ENCODE measurements at regions not wholly inside any gene's neighbourhood (a gene's known extent, or its start where the extent isn't known, plus 50 kb on each side); places are given as distances from the start of the nearest gene placed in this dataset.

GRCh38 chr11:96622026-96622634 is 232.3 kb downstream of the JRKL start:
- no peaks in the 10 kb centered on the region for H3K27me3 Mint-ChIP-seq (ENCODE audit: insufficient read depth, low read depth)
- H3K4me1 Mint-ChIP-seq: no peaks in the 10 kb centered on the region
- no peaks in the 10 kb centered on the region for H3F3A ChIP-seq (ENCODE audit: low read depth)

DNA sequence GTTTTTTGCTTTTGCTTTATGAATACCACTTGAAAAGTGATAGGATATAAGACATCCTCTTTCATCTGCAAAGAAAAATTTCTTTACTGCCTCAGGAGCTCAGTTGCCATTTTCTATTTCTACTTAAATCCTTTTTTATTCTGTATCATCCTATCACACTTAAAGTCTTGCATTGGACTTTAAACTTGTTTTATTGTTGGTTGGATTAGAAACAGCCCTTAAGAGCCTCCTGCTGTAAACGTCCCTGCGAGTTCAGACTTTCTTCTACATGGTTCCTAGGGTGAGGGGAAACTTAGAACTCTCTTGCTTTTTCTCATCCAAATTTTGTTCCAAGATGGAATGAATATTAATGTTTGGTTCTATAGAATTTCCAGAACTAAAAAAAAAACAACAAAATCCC is 234.3 kb downstream of the JRKL start:
- Histone ChIP-seq H3F3A (ENCODE audit: low read depth) (no peaks in the 10 kb centered on the region), H3K9ac (no peak overlapping the region), H2AFZ (replicated peaks) (no peak overlapping the region), H3K4me1 (no peaks in the 10 kb centered on the region), H3K27ac (no peak overlapping the region), H3K9me3 (ENCODE audit: low read depth) (peaks cover 4% of the 10 kb centered on the region), H4K20me1 (ENCODE audit: low read depth) (no peaks in the 10 kb centered on the region), H3K4me3 (no peak overlapping the region), H3K36me3 (no peaks in the 10 kb centered on the region), H3K79me2 (ENCODE audit: low read depth) (no peaks in the 10 kb centered on the region), H3K4me2 (no peak overlapping the region), H3K27me3 (no peaks in the 10 kb centered on the region)
- Mint-ChIP-seq H3K27me3 (ENCODE audit: insufficient read depth, low read depth) (no peaks in the 10 kb centered on the region), H3K27ac (no peak overlapping the region), H3K4me3 (no peak overlapping the region), H3K9me3 (peaks cover 2% of the 10 kb centered on the region), H3K4me1 (no peaks in the 10 kb centered on the region), H3K36me3 (no peaks in the 10 kb centered on the region)
- DNase-seq (ENCODE audit: low spot score): no peak
- no peak for TF ChIP-seq EZH2 (IDR thresholded peaks at IDR 0.05)
- no peak for TF ChIP-seq EZH2phosphoT487 (IDR thresholded peaks at IDR 0.05)
- TF ChIP-seq, protein P1, sequence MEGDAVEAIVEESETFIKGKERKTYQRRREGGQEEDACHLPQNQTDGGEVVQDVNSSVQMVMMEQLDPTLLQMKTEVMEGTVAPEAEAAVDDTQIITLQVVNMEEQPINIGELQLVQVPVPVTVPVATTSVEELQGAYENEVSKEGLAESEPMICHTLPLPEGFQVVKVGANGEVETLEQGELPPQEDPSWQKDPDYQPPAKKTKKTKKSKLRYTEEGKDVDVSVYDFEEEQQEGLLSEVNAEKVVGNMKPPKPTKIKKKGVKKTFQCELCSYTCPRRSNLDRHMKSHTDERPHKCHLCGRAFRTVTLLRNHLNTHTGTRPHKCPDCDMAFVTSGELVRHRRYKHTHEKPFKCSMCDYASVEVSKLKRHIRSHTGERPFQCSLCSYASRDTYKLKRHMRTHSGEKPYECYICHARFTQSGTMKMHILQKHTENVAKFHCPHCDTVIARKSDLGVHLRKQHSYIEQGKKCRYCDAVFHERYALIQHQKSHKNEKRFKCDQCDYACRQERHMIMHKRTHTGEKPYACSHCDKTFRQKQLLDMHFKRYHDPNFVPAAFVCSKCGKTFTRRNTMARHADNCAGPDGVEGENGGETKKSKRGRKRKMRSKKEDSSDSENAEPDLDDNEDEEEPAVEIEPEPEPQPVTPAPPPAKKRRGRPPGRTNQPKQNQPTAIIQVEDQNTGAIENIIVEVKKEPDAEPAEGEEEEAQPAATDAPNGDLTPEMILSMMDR (IDR thresholded peaks at IDR 0.05): no peak

More at GRCh38 chr11:96622026-96622634, 232.3 kb downstream of the JRKL start:
- Histone ChIP-seq H3K9ac (no peak overlapping the region), H2AFZ (replicated peaks) (no peak overlapping the region), H3K4me2 (no peak overlapping the region), H3K4me3 (no peak overlapping the region), H3K79me2 (ENCODE audit: low read depth) (no peaks in the 10 kb centered on the region), H3K27ac (no peak overlapping the region), H3K27me3 (no peaks in the 10 kb centered on the region), H3K9me3 (ENCODE audit: low read depth) (peaks cover 4% of the 10 kb centered on the region), H3K36me3 (no peaks in the 10 kb centered on the region), H4K20me1 (ENCODE audit: low read depth) (no peaks in the 10 kb centered on the region), H3K4me1 (peaks cover 1% of the 10 kb centered on the region)
- Mint-ChIP-seq H3K27ac (no peak overlapping the region), H3K9me3 (peaks cover 2% of the 10 kb centered on the region), H3K4me3 (no peak overlapping the region), H3K36me3 (no peaks in the 10 kb centered on the region)
- no peak for DNase-seq (ENCODE audit: low spot score)
- TF ChIP-seq, protein P1 (IDR thresholded peaks at IDR 0.05): no peak
- TF ChIP-seq EZH2 (IDR thresholded peaks at IDR 0.05) (no peak), EZH2phosphoT487 (IDR thresholded peaks at IDR 0.05) (no peak)

DNA sequence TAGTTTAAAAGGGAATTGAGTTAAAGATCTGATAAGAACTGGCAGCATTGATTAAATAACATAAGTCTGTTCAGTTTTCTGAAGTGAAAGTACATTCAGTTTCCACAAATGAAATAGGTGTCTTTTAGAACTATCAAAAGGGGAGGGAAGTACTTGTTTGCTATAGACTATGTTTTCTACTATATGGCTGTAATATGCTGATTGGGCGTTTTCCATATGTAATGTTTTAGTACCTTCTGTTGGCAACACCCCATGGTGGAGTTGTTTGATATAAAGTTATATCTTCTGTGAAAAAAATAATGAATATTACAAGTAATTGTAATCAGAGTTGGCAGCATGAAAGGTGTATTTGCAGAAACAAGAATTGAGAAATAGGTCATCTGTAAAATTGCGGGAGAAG is 237.6 kb downstream of the JRKL start:
- no peaks in the 10 kb centered on the region for H3K4me1 Mint-ChIP-seq
- no peaks in the 10 kb centered on the region for H4K20me1 ChIP-seq (ENCODE audit: low read depth)
- H3K4me3 Mint-ChIP-seq: no peak overlapping the region
- H3K27me3 ChIP-seq: no peaks in the 10 kb centered on the region
- H3K27me3 Mint-ChIP-seq (ENCODE audit: insufficient read depth, low read depth): no peaks in the 10 kb centered on the region
- no peaks in the 10 kb centered on the region for H3K36me3 ChIP-seq
- TF ChIP-seq EZH2 (IDR thresholded peaks at IDR 0.05) (no peak), EZH2phosphoT487 (IDR thresholded peaks at IDR 0.05) (no peak)
- TF ChIP-seq, protein P1 (IDR thresholded peaks at IDR 0.05): no peak
- H3K9ac ChIP-seq: no peak overlapping the region
- H2AFZ ChIP-seq (replicated peaks): no peak overlapping the region
- H3K79me2 ChIP-seq (ENCODE audit: low read depth): no peaks in the 10 kb centered on the region
- no peak overlapping the region for H3K4me3 ChIP-seq
- no peak for DNase-seq (ENCODE audit: low spot score)
- H3K4me2 ChIP-seq: no peak overlapping the region
- H3K9me3 Mint-ChIP-seq: peaks cover 2% of the 10 kb centered on the region
- H3K4me1 ChIP-seq: no peaks in the 10 kb centered on the region
- no peak overlapping the region for H3K27ac ChIP-seq
- no peaks in the 10 kb centered on the region for H3K36me3 Mint-ChIP-seq
- peaks cover 4% of the 10 kb centered on the region for H3K9me3 ChIP-seq (ENCODE audit: low read depth)
- no peak overlapping the region for H3K27ac Mint-ChIP-seq
- H3F3A ChIP-seq (ENCODE audit: low read depth): no peaks in the 10 kb centered on the region
